ENCODE measurements at regions not wholly inside any gene's neighbourhood (a gene's known extent, or its start where the extent isn't known, plus 50 kb on each side); places are given as distances from the start of the nearest gene placed in this dataset.

DNA sequence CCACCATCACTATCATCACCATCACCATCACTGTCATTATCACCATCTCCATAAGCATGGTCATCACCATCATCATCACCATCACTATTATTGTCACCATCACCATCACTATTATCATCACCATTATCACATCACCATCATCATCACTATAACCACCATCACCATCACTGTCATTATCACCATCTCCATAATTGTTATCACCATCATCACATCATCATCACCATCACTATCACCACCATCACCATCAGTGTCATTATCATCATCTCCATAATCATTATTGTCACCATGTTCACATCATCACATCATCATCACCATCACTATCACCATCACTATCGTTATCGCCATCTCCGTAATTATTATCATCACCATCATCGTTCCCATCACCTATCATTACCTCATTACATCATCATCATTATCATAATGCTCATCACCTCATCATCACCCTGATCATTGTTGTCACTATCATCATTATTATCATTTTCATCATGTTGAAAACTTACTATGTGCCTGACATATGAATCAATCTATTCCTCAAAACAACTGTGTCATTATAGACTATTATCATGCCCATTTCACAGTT lies 280.3 kb upstream of the HS6ST1 start:
- TF ChIP-seq POLR2A (IDR thresholded peaks at IDR 0.05): no peak
- TF ChIP-seq, protein P1, sequence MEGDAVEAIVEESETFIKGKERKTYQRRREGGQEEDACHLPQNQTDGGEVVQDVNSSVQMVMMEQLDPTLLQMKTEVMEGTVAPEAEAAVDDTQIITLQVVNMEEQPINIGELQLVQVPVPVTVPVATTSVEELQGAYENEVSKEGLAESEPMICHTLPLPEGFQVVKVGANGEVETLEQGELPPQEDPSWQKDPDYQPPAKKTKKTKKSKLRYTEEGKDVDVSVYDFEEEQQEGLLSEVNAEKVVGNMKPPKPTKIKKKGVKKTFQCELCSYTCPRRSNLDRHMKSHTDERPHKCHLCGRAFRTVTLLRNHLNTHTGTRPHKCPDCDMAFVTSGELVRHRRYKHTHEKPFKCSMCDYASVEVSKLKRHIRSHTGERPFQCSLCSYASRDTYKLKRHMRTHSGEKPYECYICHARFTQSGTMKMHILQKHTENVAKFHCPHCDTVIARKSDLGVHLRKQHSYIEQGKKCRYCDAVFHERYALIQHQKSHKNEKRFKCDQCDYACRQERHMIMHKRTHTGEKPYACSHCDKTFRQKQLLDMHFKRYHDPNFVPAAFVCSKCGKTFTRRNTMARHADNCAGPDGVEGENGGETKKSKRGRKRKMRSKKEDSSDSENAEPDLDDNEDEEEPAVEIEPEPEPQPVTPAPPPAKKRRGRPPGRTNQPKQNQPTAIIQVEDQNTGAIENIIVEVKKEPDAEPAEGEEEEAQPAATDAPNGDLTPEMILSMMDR (IDR thresholded peaks at IDR 0.05): no peak

All from testis (tissue), 2 donors.